Mucosa of descending colon (tissue), 3 donors: ENCODE measurements at regions not wholly inside any gene's neighbourhood (a gene's known extent, or its start where the extent isn't known, plus 50 kb on each side); places are given as distances from the start of the nearest gene placed in this dataset.

ENCODE experiments used
- ATAC-seq: fragments of 200-7000 bp; cut with Tn5 transposase; one replicate; pipeline ENCODE4 v1.9.1; 2020; ENCODE audit warnings: mild to moderate bottlenecking, moderate library complexity
- DNase-seq, 3 donors: peaks; one replicate each; pipeline ENCODE4 v3.0.0-alpha.2; 2020
- H3K36me3 ChIP-seq: fragments of 200-600 bp; one replicate; pipeline ENCODE4 v1.8.0; 2021; ENCODE audit warnings: low read depth, mild to moderate bottlenecking
- H3K4me1 ChIP-seq: fragments of 200-600 bp; one replicate; pipeline ENCODE4 v1.8.0; 2021; ENCODE audit warnings: low read depth, mild to moderate bottlenecking
- H3K4me3 ChIP-seq: fragments of 200-600 bp; one replicate; pipeline ENCODE4 v1.8.0; 2021; ENCODE audit warnings: mild to moderate bottlenecking
- H3K9me3 ChIP-seq: fragments of 200-600 bp; one replicate; pipeline ENCODE4 v1.8.0; 2021; ENCODE audit warnings: mild to moderate bottlenecking
- intact Hi-C, 2 donors: fragments of 100-400 bp; cut with DNase I in 1 of 2; cut with micrococcal nuclease in 1 of 2; formaldehyde crosslinking; loops; one replicate each; pipeline versions ENCODE4 v1.11.0 to v1.11.1; 2022; cut with DNase I, micrococcal nuclease
- TF ChIP-seq, protein P1 (sequence below): fragments of 200-600 bp; IDR thresholded peaks from one replicate; pipeline ENCODE4 v1.8.0; 2022; ENCODE audit warnings: antibody characterized with exemption, mild to moderate bottlenecking
- donor health status: DM: no; HTN: no; CAD: no; lungs with moderate emphysema.
- donor health status: DM: no; HTN: no; CAD: no.
- donor health status: DM: no; HTN: yes; CAD: no.

DNA sequence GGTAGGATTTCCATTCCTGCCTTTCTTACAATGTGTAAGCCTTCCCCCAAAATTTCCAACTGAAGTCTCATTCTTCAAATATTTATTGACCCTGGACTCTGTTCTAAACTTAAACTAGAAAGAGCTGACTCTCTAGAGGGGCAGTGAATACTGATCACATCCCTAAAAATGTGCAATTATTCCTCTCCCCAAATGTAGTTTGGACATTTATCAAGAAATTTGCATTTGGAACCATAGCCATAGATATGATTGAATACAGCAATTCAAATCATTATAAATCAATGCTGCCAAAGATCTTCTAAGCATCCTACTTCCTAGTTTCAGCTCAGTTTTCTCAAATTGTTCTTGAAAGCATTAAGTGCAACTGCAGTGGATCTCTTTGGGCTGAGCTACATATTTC, 525.7 kb downstream of the RAB28 start:
- Histone ChIP-seq H3K4me3 (no peak overlapping the region), H3K9me3 (no peaks in the 10 kb centered on the region), H3K36me3 (no peaks in the 10 kb centered on the region), H3K4me1 (no peaks in the 10 kb centered on the region)
- intact Hi-C loops: no loop called here
- TF ChIP-seq, protein P1, sequence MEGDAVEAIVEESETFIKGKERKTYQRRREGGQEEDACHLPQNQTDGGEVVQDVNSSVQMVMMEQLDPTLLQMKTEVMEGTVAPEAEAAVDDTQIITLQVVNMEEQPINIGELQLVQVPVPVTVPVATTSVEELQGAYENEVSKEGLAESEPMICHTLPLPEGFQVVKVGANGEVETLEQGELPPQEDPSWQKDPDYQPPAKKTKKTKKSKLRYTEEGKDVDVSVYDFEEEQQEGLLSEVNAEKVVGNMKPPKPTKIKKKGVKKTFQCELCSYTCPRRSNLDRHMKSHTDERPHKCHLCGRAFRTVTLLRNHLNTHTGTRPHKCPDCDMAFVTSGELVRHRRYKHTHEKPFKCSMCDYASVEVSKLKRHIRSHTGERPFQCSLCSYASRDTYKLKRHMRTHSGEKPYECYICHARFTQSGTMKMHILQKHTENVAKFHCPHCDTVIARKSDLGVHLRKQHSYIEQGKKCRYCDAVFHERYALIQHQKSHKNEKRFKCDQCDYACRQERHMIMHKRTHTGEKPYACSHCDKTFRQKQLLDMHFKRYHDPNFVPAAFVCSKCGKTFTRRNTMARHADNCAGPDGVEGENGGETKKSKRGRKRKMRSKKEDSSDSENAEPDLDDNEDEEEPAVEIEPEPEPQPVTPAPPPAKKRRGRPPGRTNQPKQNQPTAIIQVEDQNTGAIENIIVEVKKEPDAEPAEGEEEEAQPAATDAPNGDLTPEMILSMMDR: no peak
- ATAC-seq (no peak), DNase-seq (no peak)

DNA sequence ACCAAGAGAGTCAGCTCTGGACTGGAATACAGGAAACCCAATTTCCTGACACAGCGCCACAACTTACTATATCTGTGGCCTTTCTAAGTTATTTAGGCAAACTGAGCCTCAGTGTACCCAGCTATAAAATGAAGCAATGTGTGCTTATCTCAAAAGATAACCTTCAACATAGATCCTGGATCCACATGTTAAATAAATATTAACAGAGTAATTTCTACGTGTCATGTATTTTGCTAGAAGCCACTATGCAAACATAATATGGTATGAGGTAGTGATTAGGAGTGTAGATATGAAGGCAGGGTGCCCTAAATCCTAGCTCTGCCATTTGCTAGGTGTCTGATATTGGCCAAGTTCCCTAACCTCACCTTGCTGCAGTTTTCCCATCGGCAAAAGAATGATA, 527.0 kb downstream of the RAB28 start:
- DNase-seq (no peak), ATAC-seq (no peak)
- intact Hi-C loops: no loop called here
- Histone ChIP-seq H3K36me3 (no peaks in the 10 kb centered on the region), H3K4me1 (no peaks in the 10 kb centered on the region), H3K9me3 (no peaks in the 10 kb centered on the region), H3K4me3 (no peak overlapping the region)
- TF ChIP-seq, protein P1: no peak

DNA sequence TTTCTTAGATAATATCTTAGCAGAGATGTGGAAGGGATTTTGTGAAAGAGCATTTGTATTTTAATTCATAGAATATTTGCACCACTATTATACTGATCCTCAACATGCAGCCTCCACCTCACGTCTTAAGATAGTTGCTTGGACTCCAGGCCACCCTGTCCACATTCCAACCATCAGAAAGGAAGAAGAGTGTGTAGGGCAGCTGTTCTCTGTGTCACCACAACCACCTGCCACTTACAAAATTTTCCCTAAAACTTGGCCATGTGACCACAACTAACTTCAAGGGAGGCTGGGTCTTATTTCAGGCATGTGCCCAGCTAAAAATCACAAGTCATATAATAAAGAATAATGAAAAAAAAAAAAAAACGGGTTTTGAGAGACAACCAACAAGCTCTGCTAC, 528.1 kb downstream of the RAB28 start:
- no peaks in the 10 kb centered on the region for H3K9me3 ChIP-seq
- H3K36me3 ChIP-seq: no peaks in the 10 kb centered on the region
- TF ChIP-seq, protein P1: no peak
- H3K4me1 ChIP-seq: no peaks in the 10 kb centered on the region
- intact Hi-C loops: no loop called here
- ATAC-seq (no peak), DNase-seq (no peak)
- no peak overlapping the region for H3K4me3 ChIP-seq

DNA sequence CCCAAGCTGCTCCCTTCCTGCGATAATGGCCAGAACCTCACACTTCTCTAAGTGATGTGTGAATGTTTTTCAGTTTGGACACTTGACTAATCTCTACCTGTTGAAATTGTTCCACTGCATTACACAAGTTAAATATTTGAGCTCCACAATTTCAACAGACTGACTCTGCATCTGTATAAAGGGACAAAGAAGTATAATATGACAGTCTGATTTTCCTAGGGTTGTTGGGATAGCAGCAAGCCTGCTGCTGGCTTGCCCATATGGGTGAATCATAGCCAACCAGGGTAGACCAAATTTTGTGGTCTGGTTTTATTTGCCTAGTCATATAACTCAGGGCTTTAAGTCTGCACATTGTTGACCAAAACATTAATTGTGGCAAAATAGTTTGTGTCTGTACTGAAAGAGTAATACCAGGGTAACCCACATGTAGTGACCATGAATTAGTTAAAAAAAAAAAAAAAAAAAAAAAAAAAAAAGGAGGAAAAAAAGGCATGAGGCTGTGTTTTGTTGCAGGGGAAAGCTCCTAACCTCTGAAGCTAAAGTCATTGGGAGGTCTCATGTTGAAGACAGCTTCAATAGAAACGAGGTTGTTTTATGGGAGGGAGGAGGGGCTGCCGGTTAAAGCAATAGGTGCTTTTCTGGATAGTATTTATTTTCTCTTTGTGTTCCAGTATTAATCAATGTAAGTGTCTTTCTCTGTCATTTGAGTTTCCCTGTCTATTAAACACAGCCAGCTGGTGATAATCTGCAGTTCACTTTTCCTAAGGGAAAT, 534.2 kb downstream of the RAB28 start:
- ATAC-seq (no peak), DNase-seq (no peak)
- Histone ChIP-seq H3K4me3 (no peak overlapping the region), H3K4me1 (no peaks in the 10 kb centered on the region), H3K9me3 (no peaks in the 10 kb centered on the region), H3K36me3 (no peaks in the 10 kb centered on the region)
- intact Hi-C loops: no loop called here
- TF ChIP-seq, protein P1: no peak

DNA sequence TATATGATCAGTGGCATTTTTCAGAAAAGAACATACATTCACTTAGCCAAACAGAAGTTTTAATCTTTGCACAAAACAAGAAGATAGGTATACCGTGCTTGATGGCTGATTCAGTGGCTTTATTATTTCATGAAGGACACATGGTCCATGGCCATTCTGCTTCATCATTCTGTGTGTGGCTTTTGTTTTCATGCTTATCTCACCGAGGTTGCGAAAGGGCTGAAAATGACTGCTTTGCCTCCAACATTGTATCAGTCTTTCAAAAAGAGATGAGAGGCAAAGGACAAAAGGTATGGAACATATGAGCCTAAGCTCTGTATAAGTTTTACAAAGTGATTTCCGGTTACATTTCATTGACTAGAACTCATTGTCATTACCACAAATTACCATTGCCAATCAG, 541.1 kb downstream of the RAB28 start:
- Histone ChIP-seq H3K36me3 (no peaks in the 10 kb centered on the region), H3K9me3 (no peaks in the 10 kb centered on the region), H3K4me3 (no peak overlapping the region), H3K4me1 (no peaks in the 10 kb centered on the region)
- intact Hi-C loops: no loop called here
- ATAC-seq: no peak
- TF ChIP-seq, protein P1: no peak
- no peak for DNase-seq
